Right atrium auricular region (tissue), 2 donors: ENCODE measurements at regions not wholly inside any gene's neighbourhood (a gene's known extent, or its start where the extent isn't known, plus 50 kb on each side); places are given as distances from the start of the nearest gene placed in this dataset.
"Not testable (repeated sequence)": the region's sequence is repeated elsewhere in the genome, so short reads cannot be mapped to it uniquely, and the experiment has no call there.

Experiments
- DNase-seq: peaks from one replicate; pipeline ENCODE4 v3.0.0-alpha.2; 2019; ENCODE audit warnings: low spot score
- H3K27ac ChIP-seq, 2 donors: fragments of 200-600 bp; sonication (generic); 1 replicate in 1 of 2; 2 replicates in 1 of 2; pipeline ENCODE4 v1.5.1; 2016 to 2019
- H3K27me3 ChIP-seq, 2 donors: fragments of 200-600 bp; sonication (generic); one replicate each; pipeline versions ENCODE4 v1.5.1 to v1.6.0; 2017 to 2019
- H3K36me3 ChIP-seq: fragments of 200-600 bp; sonication (generic); one replicate; pipeline ENCODE4 v1.5.1; 2016
- H3K4me1 ChIP-seq, 2 donors: fragments of 200-600 bp; sonication (generic); one replicate each; pipeline versions ENCODE4 v1.5.1 to v1.6.0; 2017 to 2019
- H3K4me3 ChIP-seq, 2 donors: fragments of 200-600 bp; sonication (generic); 1 replicate in 1 of 2; 2 replicates in 1 of 2; pipeline ENCODE4 v1.5.1; 2017 to 2019; ENCODE audit warnings: mild to moderate bottlenecking in 1 of 2, moderate library complexity in 1 of 2
- H3K9me3 ChIP-seq, 2 donors: fragments of 200-600 bp; sonication (generic); one replicate each; pipeline ENCODE4 v1.5.1; 2019
- TF ChIP-seq, protein P1 (sequence below), 2 donors: fragments of 200-600 bp; sonication (generic); IDR thresholded peaks; one replicate each; pipeline ENCODE4 v1.5.1; 2019; ENCODE audit warnings: antibody characterized with exemption in 2 of 2

DNA sequence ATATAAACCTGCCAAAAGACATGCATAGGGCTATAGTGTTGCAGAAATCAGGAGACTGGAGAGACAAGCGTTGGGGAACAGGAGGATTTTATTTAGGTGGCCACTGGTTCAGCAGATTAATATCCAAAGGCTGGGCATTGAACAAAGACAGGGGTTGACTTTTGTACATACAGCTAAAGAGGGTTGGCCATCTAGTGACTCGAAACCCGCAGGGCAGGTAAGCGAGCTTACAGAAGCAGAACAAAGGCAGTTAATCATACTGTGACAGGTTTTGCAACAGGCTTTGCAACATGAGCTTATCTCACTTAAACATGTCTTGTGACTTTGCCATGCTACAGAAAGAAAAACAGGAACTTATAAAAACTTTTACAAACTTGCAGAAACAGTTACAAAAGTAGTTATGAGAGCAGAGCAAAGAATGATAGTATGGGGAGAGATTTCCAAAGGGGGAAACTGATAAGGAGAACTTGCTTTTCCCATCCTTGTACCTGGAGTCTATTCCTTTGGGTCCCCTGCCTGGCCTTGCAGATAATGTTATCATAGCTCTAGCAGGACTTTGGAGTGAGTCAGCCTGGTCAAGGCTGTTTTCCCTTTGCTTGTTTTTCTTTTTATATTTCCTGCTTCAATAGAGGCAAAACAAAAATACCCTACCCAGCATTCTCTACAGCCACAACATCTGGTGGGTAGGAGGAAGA lies 234.2 kb downstream of the PCDH17 start:
- peaks cover 0 to 3% of the 10 kb centered on the region in 2 donors for H3K9me3 ChIP-seq
- H3K36me3 ChIP-seq: no peaks in the 10 kb centered on the region
- no peak overlapping the region for H3K27ac ChIP-seq
- H3K27me3 ChIP-seq: no peaks in the 10 kb centered on the region
- TF ChIP-seq, protein P1, sequence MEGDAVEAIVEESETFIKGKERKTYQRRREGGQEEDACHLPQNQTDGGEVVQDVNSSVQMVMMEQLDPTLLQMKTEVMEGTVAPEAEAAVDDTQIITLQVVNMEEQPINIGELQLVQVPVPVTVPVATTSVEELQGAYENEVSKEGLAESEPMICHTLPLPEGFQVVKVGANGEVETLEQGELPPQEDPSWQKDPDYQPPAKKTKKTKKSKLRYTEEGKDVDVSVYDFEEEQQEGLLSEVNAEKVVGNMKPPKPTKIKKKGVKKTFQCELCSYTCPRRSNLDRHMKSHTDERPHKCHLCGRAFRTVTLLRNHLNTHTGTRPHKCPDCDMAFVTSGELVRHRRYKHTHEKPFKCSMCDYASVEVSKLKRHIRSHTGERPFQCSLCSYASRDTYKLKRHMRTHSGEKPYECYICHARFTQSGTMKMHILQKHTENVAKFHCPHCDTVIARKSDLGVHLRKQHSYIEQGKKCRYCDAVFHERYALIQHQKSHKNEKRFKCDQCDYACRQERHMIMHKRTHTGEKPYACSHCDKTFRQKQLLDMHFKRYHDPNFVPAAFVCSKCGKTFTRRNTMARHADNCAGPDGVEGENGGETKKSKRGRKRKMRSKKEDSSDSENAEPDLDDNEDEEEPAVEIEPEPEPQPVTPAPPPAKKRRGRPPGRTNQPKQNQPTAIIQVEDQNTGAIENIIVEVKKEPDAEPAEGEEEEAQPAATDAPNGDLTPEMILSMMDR (IDR thresholded peaks at IDR 0.05): no peak
- no peaks in the 10 kb centered on the region for H3K4me1 ChIP-seq
- H3K4me3 ChIP-seq: no peak overlapping the region
- DNase-seq: no peak

DNA sequence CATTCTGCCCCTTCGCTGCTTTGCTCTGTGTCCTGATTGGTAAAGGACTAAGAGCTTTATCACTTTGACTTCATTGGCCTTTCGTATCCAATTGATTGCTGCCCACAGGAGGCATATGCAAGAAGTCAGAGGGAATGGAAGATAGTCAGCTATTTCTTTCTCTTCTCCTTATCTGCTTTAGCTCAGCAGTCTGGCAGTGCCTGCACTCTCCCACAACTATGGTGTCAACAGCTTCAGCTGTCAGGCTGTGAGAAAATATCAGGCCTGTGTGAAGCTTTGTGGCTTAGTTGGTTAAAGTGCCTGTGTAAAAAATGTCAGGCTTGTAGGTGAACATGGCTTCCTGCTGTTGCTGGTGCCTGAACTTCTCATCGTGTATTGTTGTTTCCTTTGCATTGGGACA lies 243.0 kb downstream of the PCDH17 start:
- H3K9me3 ChIP-seq: peaks cover 0 to 3% of the 10 kb centered on the region in 2 donors
- no peak for DNase-seq
- H3K4me3 ChIP-seq: no peak overlapping the region
- TF ChIP-seq, protein P1 (IDR thresholded peaks at IDR 0.05): no peak
- H3K27ac ChIP-seq: no peak overlapping the region
- H3K27me3 ChIP-seq: no peaks in the 10 kb centered on the region
- H3K4me1 ChIP-seq: no peaks in the 10 kb centered on the region
- H3K36me3 ChIP-seq: no peaks in the 10 kb centered on the region

DNA sequence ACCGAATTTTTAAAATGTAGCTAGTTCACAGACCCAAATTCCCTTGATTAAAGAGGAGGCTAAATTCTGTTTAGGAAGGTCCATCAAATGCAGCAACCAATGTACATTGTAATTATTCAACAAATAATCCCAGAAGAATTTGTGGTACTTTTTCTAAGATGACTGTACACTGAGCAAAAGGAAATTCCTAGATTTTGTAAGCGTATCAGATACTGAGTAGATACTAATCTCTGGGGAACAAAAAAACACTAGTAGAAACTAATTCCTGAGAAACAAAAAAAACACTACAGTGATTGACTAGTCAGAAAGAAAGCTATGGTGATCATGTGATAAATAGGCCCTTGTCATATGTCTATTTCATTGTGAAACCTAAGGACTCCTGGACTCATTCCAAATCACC lies 246.1 kb downstream of the PCDH17 start:
- TF ChIP-seq, protein P1 (IDR thresholded peaks at IDR 0.05): no peak
- Histone ChIP-seq H3K9me3 (no peaks in the 10 kb centered on the region), H3K4me3 (no peak overlapping the region), H3K36me3 (no peaks in the 10 kb centered on the region), H3K27me3 (no peaks in the 10 kb centered on the region), H3K4me1 (no peaks in the 10 kb centered on the region), H3K27ac (no peak overlapping the region)
- DNase-seq: no peak

DNA sequence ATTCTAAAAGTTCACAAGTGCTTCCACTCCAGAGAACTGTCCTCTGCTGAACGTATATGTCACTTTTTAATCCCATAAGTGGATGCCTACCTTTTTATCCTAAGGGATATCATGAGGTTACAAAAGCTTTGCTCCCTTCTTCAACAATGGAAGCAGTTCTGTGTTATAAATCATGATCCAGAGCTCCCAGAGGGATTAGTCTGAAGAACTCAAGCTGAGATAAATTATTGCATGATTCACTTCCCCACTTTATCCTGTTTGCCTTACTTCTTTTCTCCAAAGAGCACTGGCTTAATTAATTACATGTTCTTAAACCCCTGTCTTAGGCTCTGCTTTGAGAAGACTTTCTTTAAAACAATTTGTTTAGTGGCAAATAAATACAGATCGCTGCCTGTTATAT lies 246.7 kb downstream of the PCDH17 start:
- H3K36me3 ChIP-seq: no peaks in the 10 kb centered on the region
- no peaks in the 10 kb centered on the region for H3K27me3 ChIP-seq
- H3K9me3 ChIP-seq: no peaks in the 10 kb centered on the region
- no peak overlapping the region for H3K4me3 ChIP-seq
- H3K27ac ChIP-seq: no peak overlapping the region
- DNase-seq: no peak
- no peaks in the 10 kb centered on the region for H3K4me1 ChIP-seq
- TF ChIP-seq, protein P1 (IDR thresholded peaks at IDR 0.05): no peak

DNA sequence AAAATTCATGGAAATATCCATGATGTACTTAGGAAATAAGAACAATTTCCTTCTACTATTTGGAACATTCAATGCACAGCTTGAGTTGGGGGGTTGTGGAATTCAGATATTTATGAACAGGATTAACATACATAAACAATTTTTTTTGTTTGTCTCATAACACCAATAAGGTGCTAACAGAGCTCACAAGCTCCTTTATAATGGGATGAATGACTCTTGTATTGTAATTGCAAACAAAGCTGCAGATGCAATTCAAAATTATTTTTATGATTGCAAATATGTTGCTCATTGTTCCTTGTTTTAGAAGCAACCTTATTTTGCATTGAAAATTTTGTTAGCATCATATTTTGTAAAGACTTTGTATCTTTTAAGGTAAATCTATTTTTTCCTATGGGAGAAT lies 265.7 kb downstream of the PCDH17 start:
- no peak overlapping the region for H3K27ac ChIP-seq
- H3K9me3 ChIP-seq: no peaks in the 10 kb centered on the region
- H3K36me3 ChIP-seq: no peaks in the 10 kb centered on the region
- H3K4me1 ChIP-seq: no peaks in the 10 kb centered on the region
- H3K27me3 ChIP-seq: no peaks in the 10 kb centered on the region
- DNase-seq: no peak
- TF ChIP-seq, protein P1 (IDR thresholded peaks at IDR 0.05): no peak
- H3K4me3 ChIP-seq: no peak overlapping the region

DNA sequence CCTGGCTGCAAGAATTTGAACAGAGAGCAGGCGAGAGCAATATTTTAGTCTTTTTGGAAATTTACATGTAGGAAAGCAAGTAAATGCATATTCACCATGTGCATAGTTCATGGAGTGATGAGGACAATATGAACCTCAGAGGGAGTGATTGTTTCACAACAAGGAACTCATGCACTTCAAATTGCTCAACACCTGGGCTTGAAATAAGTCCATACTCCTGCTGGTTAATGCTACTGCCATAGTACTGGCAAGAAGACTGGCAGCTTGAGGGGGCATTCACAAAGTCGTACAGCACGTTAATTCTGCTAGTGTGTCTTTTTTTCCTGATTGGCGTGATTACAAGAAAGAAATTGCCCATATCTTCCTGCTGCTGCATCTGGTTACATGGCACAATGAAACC lies 267.6 kb downstream of the PCDH17 start:
- Histone ChIP-seq H3K27ac (no peak overlapping the region), H3K36me3 (no peaks in the 10 kb centered on the region), H3K27me3 (no peaks in the 10 kb centered on the region), H3K9me3 (no peaks in the 10 kb centered on the region), H3K4me1 (no peaks in the 10 kb centered on the region), H3K4me3 (no peak overlapping the region)
- DNase-seq: no peak
- TF ChIP-seq, protein P1 (IDR thresholded peaks at IDR 0.05): no peak

DNA sequence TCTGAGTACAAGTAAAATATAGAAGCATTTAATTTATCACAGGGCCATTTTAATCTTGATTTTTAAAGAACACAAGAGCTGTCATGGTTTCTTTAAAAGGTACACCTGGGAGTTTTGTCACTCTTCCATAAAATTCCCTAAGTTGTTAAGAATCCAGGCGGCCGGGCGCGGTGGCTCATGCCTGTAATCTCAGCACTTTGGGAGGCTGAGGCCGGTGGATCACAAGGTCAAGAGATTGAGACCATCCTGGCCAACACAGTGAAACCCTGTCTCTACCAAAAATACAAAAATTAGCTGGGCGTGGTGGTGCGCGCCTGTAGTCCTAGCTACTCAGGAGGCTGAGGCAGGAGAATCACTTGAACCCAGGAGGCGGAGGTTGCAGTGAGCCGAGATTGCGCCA lies 278.3 kb downstream of the PCDH17 start:
- not testable (repeated sequence) for DNase-seq, H3K36me3 ChIP-seq, H3K9me3 ChIP-seq, H3K4me1 ChIP-seq, H3K4me3 ChIP-seq, H3K27me3 ChIP-seq, H3K27ac ChIP-seq
